B cell (primary cell): ENCODE measurements at regions not wholly inside any gene's neighbourhood (a gene's known extent, or its start where the extent isn't known, plus 50 kb on each side); places are given as distances from the start of the nearest gene placed in this dataset.

Experiments used
- ATAC-seq: fragments of 200-7000 bp; cut with Tn5 transposase; one replicate; pipeline ENCODE4 v1.10.0; 2021; ENCODE audit warnings: low read depth, mild to moderate bottlenecking, moderate number of reproducible peaks, moderate library complexity
- CTCF ChIA-PET: fragments of 350-600 bp; sonication (Branson Sonifier 250); formaldehyde crosslinking; loops from one replicate; lab custom pipeline; 2021; ENCODE audit warnings: antibody characterized with exemption, inconsistent platforms; lab: Charles Lee
- POLR2A ChIA-PET: fragments of 350-600 bp; sonication (Branson Sonifier 250); formaldehyde crosslinking; loops from one replicate; lab custom pipeline; 2021; ENCODE audit warnings: antibody characterized with exemption; lab: Charles Lee
- DNase-seq: peaks from one replicate; pipeline ENCODE4 v3.0.0; 2013
- H2AFZ ChIP-seq: 2 replicates; pipeline ENCODE4 v1.6.1; 2012; ENCODE audit warnings: mild to moderate bottlenecking, low read depth, low read length; ENCODE audit not compliant: insufficient read depth, poor library complexity, severe bottlenecking
- H3K27ac ChIP-seq, 2 donors: 1 replicate in 1 of 2; 2 replicates in 1 of 2; pipeline ENCODE4 v1.5.1; 2012 to 2013; ENCODE audit warnings: low read length in 2 of 2, mild to moderate bottlenecking in 2 of 2, moderate library complexity in 1 of 2
- H3K27me3 ChIP-seq, 4 experiments: fragments of 200-600 bp in 1 of 4; sonication (generic) in 1 of 4; replicated peaks in 1 of 4; 1 replicate in 2 of 4; 2 replicates in 2 of 4; pipeline versions ENCODE4 v1.6.1 to v1.7.0; 2013 to 2016; ENCODE audit warnings: low read length in 3 of 4, mild to moderate bottlenecking in 2 of 4, mixed read lengths in 1 of 4, moderate library complexity in 1 of 4; ENCODE audit not compliant: insufficient read depth in 4 of 4, control insufficient read depth in 3 of 4; ENCODE audit errors: control extremely low read depth in 1 of 4
- H3K36me3 ChIP-seq, 2 experiments: replicated peaks in 1 of 2; 1 replicate in 1 of 2; 2 replicates in 1 of 2; pipeline versions ENCODE4 v1.6.1 to v1.7.1; 2013; ENCODE audit warnings: low read length in 1 of 2; ENCODE audit not compliant: insufficient read depth in 2 of 2, control insufficient read depth in 1 of 2; ENCODE audit errors: control extremely low read depth in 1 of 2, extremely low read depth in 1 of 2
- H3K4me1 ChIP-seq, 2 donors: fragments of 200-600 bp in 1 of 2; sonication (generic) in 1 of 2; 1 replicate in 1 of 2; 2 replicates in 1 of 2; pipeline versions ENCODE4 v1.5.1 to v1.6.1; 2013 to 2017; ENCODE audit warnings: low read length in 2 of 2; ENCODE audit not compliant: control insufficient read depth in 2 of 2, insufficient read depth in 2 of 2
- H3K4me2 ChIP-seq: replicated peaks from 2 replicates; pipeline ENCODE3; 2012; ENCODE audit warnings: mild to moderate bottlenecking, low read depth, low read length; ENCODE audit not compliant: poor library complexity, severe bottlenecking
- H3K4me3 ChIP-seq, 5 experiments: fragments of 200-600 bp in 1 of 5; sonication (generic) in 1 of 5; 1 replicate in 3 of 5; 2 replicates in 2 of 5; pipeline versions ENCODE4 v1.5.1 to v1.7.0; 2011 to 2016; ENCODE audit warnings: low read length in 4 of 5, mild to moderate bottlenecking in 4 of 5, low read depth in 2 of 5, control low read depth in 1 of 5, moderate library complexity in 1 of 5; ENCODE audit not compliant: insufficient read depth in 1 of 5; ENCODE audit errors: control extremely low read depth in 1 of 5, extremely low read depth in 1 of 5
- H3K79me2 ChIP-seq: fragments of 200-600 bp; sonication (generic); one replicate; pipeline ENCODE4 v1.6.0; 2016; ENCODE audit warnings: low read length; ENCODE audit not compliant: control insufficient read depth, insufficient read depth
- H3K9ac ChIP-seq: fragments of 200-600 bp; sonication (generic); 2 replicates; pipeline ENCODE4 v1.6.1; 2017; ENCODE audit warnings: mild to moderate bottlenecking, low read length, moderate library complexity
- H3K9me3 ChIP-seq, 3 donors: one replicate each; pipeline versions ENCODE4 v1.6.1 to v1.7.1; 2013; ENCODE audit warnings: low read length in 2 of 3; ENCODE audit not compliant: control insufficient read depth in 2 of 3, insufficient read depth in 1 of 3; ENCODE audit errors: control extremely low read depth in 1 of 3
- H4K20me1 ChIP-seq: 2 replicates; pipeline ENCODE4 v1.6.0; 2012; ENCODE audit warnings: mild to moderate bottlenecking, low read length; ENCODE audit not compliant: insufficient read depth, control insufficient read depth, poor library complexity, severe bottlenecking
- H3K27ac Mint-ChIP-seq: one replicate; pipeline ENCODE4 v1.8.0; 2021; ENCODE audit warnings: mixed read lengths
- H3K27me3 Mint-ChIP-seq: one replicate; pipeline ENCODE4 v1.8.0; 2021; ENCODE audit warnings: mixed read lengths
- H3K4me1 Mint-ChIP-seq: one replicate; pipeline ENCODE4 v1.8.0; 2021; ENCODE audit warnings: mixed read lengths
- H3K4me3 Mint-ChIP-seq: one replicate; pipeline ENCODE4 v1.8.0; 2021; ENCODE audit warnings: mixed read lengths
- H3K9me3 Mint-ChIP-seq: one replicate; pipeline ENCODE4 v1.8.0; 2022; ENCODE audit warnings: mixed read lengths; ENCODE audit not compliant: insufficient read depth
- EZH2 ChIP-seq: IDR thresholded peaks from 2 replicates; pipeline ENCODE4 v1.6.1; 2012; ENCODE audit warnings: borderline replicate concordance, low read depth, mild to moderate bottlenecking, moderate library complexity, low read length; ENCODE audit not compliant: insufficient read depth, poor library complexity, severe bottlenecking
- WGBS: methylation state at CpG from one replicate; pipeline ENCODE4 v1.1.5; 2013; ENCODE audit warnings: missing lambda C conversion rate; ENCODE audit not compliant: insufficient coverage; 5-methylcytosine and 5-hydroxymethylcytosine counted together
- intact Hi-C: fragments of 100-400 bp; cut with micrococcal nuclease; formaldehyde crosslinking; loops from one replicate; pipeline ENCODE4 v1.10.0; 2022
- TF ChIP-seq, protein P1 (sequence below): fragments of 200-600 bp; IDR thresholded peaks from one replicate; pipeline ENCODE4 v1.8.0; 2022; ENCODE audit warnings: antibody characterized with exemption, mild to moderate bottlenecking

- H3K4me2 ChIP-seq, result no peak overlapping the region
- intact Hi-C loops, result no loop called here
- H3K79me2 ChIP-seq, result no peaks in the 10 kb centered on the region
- POLR2A ChIA-PET, result no interaction called here
- no peak overlapping the region for H2AFZ ChIP-seq
- no peak overlapping the region for H3K9ac ChIP-seq
- no peaks in the 10 kb centered on the region for H3K9me3 Mint-ChIP-seq
- H3K9me3 ChIP-seq, result no peaks in the 10 kb centered on the region
- no peak for TF ChIP-seq EZH2
- TF ChIP-seq, protein P1, sequence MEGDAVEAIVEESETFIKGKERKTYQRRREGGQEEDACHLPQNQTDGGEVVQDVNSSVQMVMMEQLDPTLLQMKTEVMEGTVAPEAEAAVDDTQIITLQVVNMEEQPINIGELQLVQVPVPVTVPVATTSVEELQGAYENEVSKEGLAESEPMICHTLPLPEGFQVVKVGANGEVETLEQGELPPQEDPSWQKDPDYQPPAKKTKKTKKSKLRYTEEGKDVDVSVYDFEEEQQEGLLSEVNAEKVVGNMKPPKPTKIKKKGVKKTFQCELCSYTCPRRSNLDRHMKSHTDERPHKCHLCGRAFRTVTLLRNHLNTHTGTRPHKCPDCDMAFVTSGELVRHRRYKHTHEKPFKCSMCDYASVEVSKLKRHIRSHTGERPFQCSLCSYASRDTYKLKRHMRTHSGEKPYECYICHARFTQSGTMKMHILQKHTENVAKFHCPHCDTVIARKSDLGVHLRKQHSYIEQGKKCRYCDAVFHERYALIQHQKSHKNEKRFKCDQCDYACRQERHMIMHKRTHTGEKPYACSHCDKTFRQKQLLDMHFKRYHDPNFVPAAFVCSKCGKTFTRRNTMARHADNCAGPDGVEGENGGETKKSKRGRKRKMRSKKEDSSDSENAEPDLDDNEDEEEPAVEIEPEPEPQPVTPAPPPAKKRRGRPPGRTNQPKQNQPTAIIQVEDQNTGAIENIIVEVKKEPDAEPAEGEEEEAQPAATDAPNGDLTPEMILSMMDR, result no peak
- CTCF ChIA-PET, result no interaction called here
- no peak overlapping the region for H3K4me3 ChIP-seq
- ATAC-seq (no peak), DNase-seq (no peak)
- no peaks in the 10 kb centered on the region for H3K36me3 ChIP-seq
- H4K20me1 ChIP-seq, result no peaks in the 10 kb centered on the region
- no peak overlapping the region for H3K27ac Mint-ChIP-seq
- no peak overlapping the region for H3K27ac ChIP-seq
- peaks cover 18% of the 10 kb centered on the region for H3K27me3 Mint-ChIP-seq
- 90% methylated on average over 5 of the region's 6 CpGs for WGBS
- H3K4me1 Mint-ChIP-seq, result no peaks in the 10 kb centered on the region
- H3K4me1 ChIP-seq, result no peaks in the 10 kb centered on the region
- H3K4me3 Mint-ChIP-seq, result no peak overlapping the region
- H3K27me3 ChIP-seq, result peaks cover 0 to 4% (median 0%) of the 10 kb centered on the region in 4 experiments
These were observed 158.9 kb downstream of the LY86 start for GRCh38 chr6:6747371-6747770.

DNA sequence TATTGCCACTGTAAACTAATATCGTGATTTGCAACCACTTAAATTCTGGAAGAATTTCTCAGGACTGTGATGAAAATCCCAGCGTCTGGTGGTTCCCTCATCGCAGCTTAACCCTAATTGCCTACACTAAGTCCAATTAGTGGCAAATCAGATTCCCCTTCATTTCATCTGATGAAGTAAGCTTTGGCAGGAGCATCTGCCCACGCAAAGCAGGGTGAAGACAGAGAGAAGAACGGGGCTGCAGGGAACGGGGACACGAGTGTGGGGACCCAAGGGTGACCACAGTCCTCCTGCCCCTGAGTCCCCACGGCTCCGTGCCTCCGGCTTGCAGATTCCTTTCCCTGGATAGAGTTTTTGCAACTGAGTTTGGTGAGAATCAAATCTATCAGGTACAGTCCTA, 159.5 kb downstream of the LY86 start:
- Histone ChIP-seq H3K27me3 (peaks cover 0 to 4% (median 0%) of the 10 kb centered on the region in 4 experiments), H3K9ac (no peak overlapping the region), H3K79me2 (no peaks in the 10 kb centered on the region), H3K4me1 (no peaks in the 10 kb centered on the region), H3K9me3 (no peaks in the 10 kb centered on the region), H3K4me3 (no peak overlapping the region), H3K27ac (no peak overlapping the region), H3K36me3 (no peaks in the 10 kb centered on the region), H3K4me2 (no peak overlapping the region), H2AFZ (no peak overlapping the region), H4K20me1 (no peaks in the 10 kb centered on the region)
- Mint-ChIP-seq H3K9me3 (no peaks in the 10 kb centered on the region), H3K4me1 (no peaks in the 10 kb centered on the region), H3K4me3 (no peak overlapping the region), H3K27me3 (peaks cover 18% of the 10 kb centered on the region), H3K27ac (no peak overlapping the region)
- no peak for ATAC-seq
- POLR2A ChIA-PET, result no interaction called here
- DNase-seq, result no peak
- WGBS, result 96% methylated on average over 10 of the region's 10 CpGs
- CTCF ChIA-PET, result no interaction called here
- intact Hi-C loops, result no loop called here
- TF ChIP-seq, protein P1, result no peak
- TF ChIP-seq EZH2, result no peak
